ENCODE measurements at regions not wholly inside any gene's neighbourhood (a gene's known extent, or its start where the extent isn't known, plus 50 kb on each side); places are given as distances from the start of the nearest gene placed in this dataset.

DNA sequence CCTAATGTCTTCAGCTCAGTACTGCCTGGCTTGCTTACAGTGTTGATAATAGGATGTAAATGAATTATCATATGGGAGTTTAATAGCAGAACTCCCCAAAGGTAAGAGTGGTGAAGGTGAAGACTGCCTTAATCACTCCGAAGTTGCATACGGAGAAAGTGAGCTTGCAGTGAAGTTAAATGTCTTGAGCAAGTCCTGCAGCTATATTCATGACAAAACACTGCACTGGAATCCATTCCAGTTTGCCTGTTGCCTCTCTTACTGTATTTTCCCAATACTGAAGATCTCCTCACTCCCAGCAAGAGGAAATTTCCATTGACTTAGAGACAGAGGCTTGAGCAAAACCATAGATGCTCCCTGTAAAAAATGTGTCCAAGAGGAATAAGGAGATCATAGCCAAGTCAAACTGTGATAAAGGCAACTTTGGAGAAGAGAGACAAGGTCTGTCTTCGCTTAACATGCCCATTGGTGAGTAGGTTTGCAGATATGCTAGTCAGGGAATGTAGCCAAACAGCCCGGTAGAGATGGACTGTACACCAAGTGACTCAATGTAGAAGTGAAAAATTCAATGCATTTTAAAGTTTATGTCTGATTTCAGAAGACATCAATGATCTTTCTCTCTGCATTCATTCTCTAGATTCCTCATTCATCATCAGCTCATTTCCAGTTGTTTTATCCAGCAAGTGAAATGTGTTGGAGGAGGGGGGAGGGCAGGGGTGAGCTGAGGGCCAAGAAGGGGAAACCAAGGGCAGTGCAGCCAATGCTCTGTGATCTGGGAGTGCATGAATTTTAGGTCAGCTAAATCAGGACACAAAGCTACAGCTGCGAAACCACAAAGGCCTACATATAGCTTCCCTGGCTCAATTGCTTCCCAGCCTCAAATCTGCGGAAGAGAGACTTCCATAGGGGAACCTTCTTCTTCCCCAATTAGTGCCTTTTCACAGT lies 667.1 kb upstream of the NR2F2 start:
- H3K27ac Mint-ChIP-seq (ENCODE audit: unreplicated experiment), result no peak overlapping the region
- no peak overlapping the region for H3K4me3 Mint-ChIP-seq (ENCODE audit: low read depth, unreplicated experiment)
- DNase-seq, result no peak
- TF ChIP-seq, protein P1, sequence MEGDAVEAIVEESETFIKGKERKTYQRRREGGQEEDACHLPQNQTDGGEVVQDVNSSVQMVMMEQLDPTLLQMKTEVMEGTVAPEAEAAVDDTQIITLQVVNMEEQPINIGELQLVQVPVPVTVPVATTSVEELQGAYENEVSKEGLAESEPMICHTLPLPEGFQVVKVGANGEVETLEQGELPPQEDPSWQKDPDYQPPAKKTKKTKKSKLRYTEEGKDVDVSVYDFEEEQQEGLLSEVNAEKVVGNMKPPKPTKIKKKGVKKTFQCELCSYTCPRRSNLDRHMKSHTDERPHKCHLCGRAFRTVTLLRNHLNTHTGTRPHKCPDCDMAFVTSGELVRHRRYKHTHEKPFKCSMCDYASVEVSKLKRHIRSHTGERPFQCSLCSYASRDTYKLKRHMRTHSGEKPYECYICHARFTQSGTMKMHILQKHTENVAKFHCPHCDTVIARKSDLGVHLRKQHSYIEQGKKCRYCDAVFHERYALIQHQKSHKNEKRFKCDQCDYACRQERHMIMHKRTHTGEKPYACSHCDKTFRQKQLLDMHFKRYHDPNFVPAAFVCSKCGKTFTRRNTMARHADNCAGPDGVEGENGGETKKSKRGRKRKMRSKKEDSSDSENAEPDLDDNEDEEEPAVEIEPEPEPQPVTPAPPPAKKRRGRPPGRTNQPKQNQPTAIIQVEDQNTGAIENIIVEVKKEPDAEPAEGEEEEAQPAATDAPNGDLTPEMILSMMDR (IDR thresholded peaks at IDR 0.05; ENCODE audit: unreplicated experiment), result no peak
- BruUV-seq (replicated peaks), result no TSS peak
- H3K27me3 Mint-ChIP-seq (ENCODE audit: unreplicated experiment), result no peaks in the 10 kb centered on the region
- no peaks in the 10 kb centered on the region for H3K4me1 Mint-ChIP-seq (ENCODE audit: low read depth, unreplicated experiment)
- H3K9me3 Mint-ChIP-seq (ENCODE audit: low read depth, unreplicated experiment), result no peaks in the 10 kb centered on the region
- intact Hi-C loops (cut with micrococcal nuclease; ENCODE audit: unreplicated experiment), result no loop called here
- H3K36me3 Mint-ChIP-seq (ENCODE audit: insufficient read depth, unreplicated experiment), result no peaks in the 10 kb centered on the region
- CTCF ChIA-PET, result no interaction called here

DNA sequence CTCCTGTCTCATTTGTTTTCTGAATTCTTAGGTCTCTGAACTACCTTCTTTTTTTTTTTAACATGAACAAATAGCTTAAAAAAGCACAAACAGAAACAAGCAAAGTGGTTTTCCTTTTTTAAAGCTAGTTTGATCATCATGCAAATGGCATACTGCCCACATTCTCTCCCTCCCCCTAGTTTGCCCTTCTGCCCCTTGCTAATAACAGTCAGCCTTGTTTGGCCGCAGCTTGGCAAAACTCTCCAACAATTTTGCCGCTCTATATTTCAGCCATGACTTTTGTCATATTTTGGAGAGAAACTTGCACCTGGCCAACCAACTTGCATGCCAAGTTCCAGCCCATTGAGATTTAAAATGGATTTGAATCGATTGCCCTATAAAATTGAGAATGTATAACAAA lies 666.0 kb upstream of the NR2F2 start:
- no TSS peak for BruUV-seq (replicated peaks)
- Mint-ChIP-seq H3K27me3 (ENCODE audit: unreplicated experiment) (no peaks in the 10 kb centered on the region), H3K36me3 (ENCODE audit: insufficient read depth, unreplicated experiment) (no peaks in the 10 kb centered on the region), H3K27ac (ENCODE audit: unreplicated experiment) (no peak overlapping the region), H3K9me3 (ENCODE audit: low read depth, unreplicated experiment) (no peaks in the 10 kb centered on the region), H3K4me3 (ENCODE audit: low read depth, unreplicated experiment) (no peak overlapping the region), H3K4me1 (ENCODE audit: low read depth, unreplicated experiment) (no peaks in the 10 kb centered on the region)
- no peak for DNase-seq
- CTCF ChIA-PET, result no interaction called here
- intact Hi-C loops (cut with micrococcal nuclease; ENCODE audit: unreplicated experiment), result no loop called here
- TF ChIP-seq, protein P1 (IDR thresholded peaks at IDR 0.05; ENCODE audit: unreplicated experiment), result no peak

DNA sequence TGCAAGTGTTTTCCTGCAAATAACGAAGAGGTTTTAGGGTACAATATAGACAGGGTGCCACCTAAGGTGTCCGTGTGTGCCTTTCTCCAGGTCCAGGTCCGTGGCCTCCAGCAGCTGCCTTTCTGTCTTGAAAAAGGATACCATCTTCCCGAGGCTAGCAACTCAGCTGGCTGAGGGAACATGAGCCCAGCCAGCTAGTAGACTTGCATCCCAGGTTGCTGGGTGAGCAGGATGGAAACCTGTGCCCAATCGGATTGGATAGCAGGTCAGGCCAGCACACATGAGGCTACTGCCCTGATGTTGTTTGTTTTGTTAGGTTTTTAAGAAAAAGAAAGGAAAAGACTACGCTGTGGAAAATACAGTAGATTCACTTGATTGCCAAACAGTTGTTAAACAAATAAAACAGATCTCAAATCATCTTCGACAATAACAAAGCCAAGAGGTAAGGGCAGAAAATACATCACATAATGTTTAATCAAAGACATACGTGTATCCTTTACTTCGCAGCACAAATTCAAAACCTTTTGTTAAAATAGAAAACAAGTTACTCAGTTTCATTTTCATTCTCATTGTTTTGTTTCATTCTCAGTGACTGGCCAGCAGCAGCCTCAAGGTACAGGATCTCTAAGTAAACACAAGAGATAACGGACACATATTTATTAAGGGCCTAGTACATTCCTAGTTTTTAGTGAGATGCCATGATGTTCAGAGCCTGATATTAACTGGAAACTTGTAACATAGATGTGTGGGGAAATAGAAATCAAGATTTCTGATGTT lies 661.2 kb upstream of the NR2F2 start:
- H3K36me3 Mint-ChIP-seq (ENCODE audit: insufficient read depth, unreplicated experiment), result no peaks in the 10 kb centered on the region
- no peaks in the 10 kb centered on the region for H3K9me3 Mint-ChIP-seq (ENCODE audit: low read depth, unreplicated experiment)
- DNase-seq, result no peak
- no peak overlapping the region for H3K4me3 Mint-ChIP-seq (ENCODE audit: low read depth, unreplicated experiment)
- no peaks in the 10 kb centered on the region for H3K4me1 Mint-ChIP-seq (ENCODE audit: low read depth, unreplicated experiment)
- TF ChIP-seq, protein P1 (IDR thresholded peaks at IDR 0.05; ENCODE audit: unreplicated experiment), result no peak
- H3K27ac Mint-ChIP-seq (ENCODE audit: unreplicated experiment), result no peak overlapping the region
- BruUV-seq (replicated peaks), result no TSS peak
- no peaks in the 10 kb centered on the region for H3K27me3 Mint-ChIP-seq (ENCODE audit: unreplicated experiment)
- intact Hi-C loops (cut with micrococcal nuclease; ENCODE audit: unreplicated experiment), result no loop called here
- CTCF ChIA-PET, result no interaction called here

DNA sequence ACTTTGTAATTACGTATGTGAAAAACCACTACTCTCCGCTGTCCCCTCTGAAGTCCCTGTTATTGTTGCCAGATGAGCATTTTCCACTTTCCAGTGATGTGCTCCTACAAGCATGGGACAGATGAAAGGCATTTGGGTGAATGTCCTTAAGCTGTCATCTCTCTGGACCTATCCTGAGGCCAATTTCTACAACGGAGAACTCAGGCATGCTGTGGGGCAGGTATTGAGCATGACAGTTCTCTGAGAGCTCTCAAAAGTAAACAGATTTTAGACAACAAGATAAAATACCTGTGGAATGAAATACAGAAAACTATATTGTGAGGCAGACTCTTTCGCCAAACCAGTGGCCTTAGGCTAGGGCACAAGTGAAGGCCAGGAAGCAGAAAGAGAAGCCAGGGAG lies 656.5 kb upstream of the NR2F2 start:
- Mint-ChIP-seq H3K4me1 (ENCODE audit: low read depth, unreplicated experiment) (no peaks in the 10 kb centered on the region), H3K27ac (ENCODE audit: unreplicated experiment) (no peak overlapping the region), H3K27me3 (ENCODE audit: unreplicated experiment) (no peaks in the 10 kb centered on the region), H3K36me3 (ENCODE audit: insufficient read depth, unreplicated experiment) (no peaks in the 10 kb centered on the region), H3K9me3 (ENCODE audit: low read depth, unreplicated experiment) (peaks cover 4% of the 10 kb centered on the region), H3K4me3 (ENCODE audit: low read depth, unreplicated experiment) (no peak overlapping the region)
- no peak for DNase-seq
- intact Hi-C loops (cut with micrococcal nuclease; ENCODE audit: unreplicated experiment), result no loop called here
- TF ChIP-seq, protein P1 (IDR thresholded peaks at IDR 0.05; ENCODE audit: unreplicated experiment), result no peak
- BruUV-seq (replicated peaks), result no TSS peak
- CTCF ChIA-PET, result no interaction called here

Data from Calu3 (cell line).